SK-N-SH treated with all-trans-retinoic acid at 6 μM for 48 hours (cell line): ENCODE measurements at regions not wholly inside any gene's neighbourhood (a gene's known extent, or its start where the extent isn't known, plus 50 kb on each side); places are given as distances from the start of the nearest gene placed in this dataset.
A peak's percentile ranks its signal among the peaks of the same experiment; 100 is the strongest.

Experiments used
- ATAC-seq: fragments of 200-7000 bp; cut with Tn5 transposase; 3 replicates; pipeline ENCODE4 v1.9.1; 2020; ENCODE audit warnings: mild to moderate bottlenecking, moderate library complexity
- ARNTL ChIP-seq: fragments of 450-650 bp; formaldehyde crosslinking; IDR thresholded peaks from 2 replicates; pipeline ENCODE4 v1.5.0; 2020; ENCODE audit warnings: low read depth, mild to moderate bottlenecking, moderate library complexity, borderline replicate concordance
- BACH2 ChIP-seq: fragments of 250-450 bp; sonication (Bioruptor Pico); IDR thresholded peaks from 2 replicates; pipeline ENCODE4 v1.9.0; 2021; ENCODE audit warnings: mild to moderate bottlenecking, borderline replicate concordance
- CREB5 ChIP-seq: fragments of 250-450 bp; sonication (Bioruptor Pico); IDR thresholded peaks from 2 replicates; pipeline ENCODE4 v1.5.1; 2020; ENCODE audit warnings: low read depth, mild to moderate bottlenecking, moderate library complexity
- ESRRG ChIP-seq: fragments of 250-450 bp; sonication (Bioruptor Pico); IDR thresholded peaks from 2 replicates; pipeline ENCODE4 v1.6.1; 2021; ENCODE audit warnings: mild to moderate bottlenecking
- GLIS3 ChIP-seq: fragments of 250-450 bp; sonication (Bioruptor Pico); IDR thresholded peaks from 2 replicates; pipeline ENCODE4 v1.5.0; 2020; ENCODE audit warnings: mild to moderate bottlenecking, moderate library complexity
- ISL1 ChIP-seq: fragments of 250-450 bp; sonication (Bioruptor Pico); IDR thresholded peaks from 2 replicates; pipeline ENCODE4 v2.1.2; 2022; ENCODE audit warnings: mild to moderate bottlenecking, moderate library complexity
- OSR1 ChIP-seq: fragments of 250-450 bp; sonication (Bioruptor Pico); IDR thresholded peaks from 2 replicates; pipeline ENCODE4 v1.8.0; 2022; ENCODE audit warnings: moderate library complexity, mild to moderate bottlenecking, inconsistent platforms
- PATZ1 ChIP-seq: fragments of 250-450 bp; sonication (Bioruptor Pico); IDR thresholded peaks from 2 replicates; pipeline ENCODE4 v1.8.0; 2020; ENCODE audit warnings: mild to moderate bottlenecking, moderate library complexity, borderline replicate concordance
- POU6F1 ChIP-seq: fragments of 250-450 bp; sonication (Bioruptor Pico); IDR thresholded peaks from 2 replicates; pipeline ENCODE4 v1.8.0; 2021; ENCODE audit warnings: low read depth, mild to moderate bottlenecking, moderate library complexity, borderline replicate concordance
- PPARA ChIP-seq: fragments of 250-450 bp; sonication (Bioruptor Pico); IDR thresholded peaks from 2 replicates; pipeline ENCODE4 v1.5.0; 2020; ENCODE audit warnings: mild to moderate bottlenecking, borderline replicate concordance
- RARB ChIP-seq: fragments of 250-450 bp; sonication (Bioruptor Pico); IDR thresholded peaks from 2 replicates; pipeline ENCODE4 v1.8.0; 2021; ENCODE audit warnings: mild to moderate bottlenecking, moderate library complexity
- SNAI2 ChIP-seq: fragments of 250-450 bp; sonication (Bioruptor Pico); IDR thresholded peaks from 2 replicates; pipeline ENCODE4 v1.5.0; 2020; ENCODE audit warnings: mild to moderate bottlenecking, moderate library complexity
- TCF4 ChIP-seq: fragments of 250-450 bp; sonication (Bioruptor Pico); IDR thresholded peaks from 2 replicates; pipeline ENCODE4 v1.8.0; 2021; ENCODE audit warnings: mild to moderate bottlenecking, moderate library complexity, borderline replicate concordance
- TOX ChIP-seq: fragments of 250-450 bp; sonication (Bioruptor Pico); IDR thresholded peaks from 2 replicates; pipeline ENCODE4 v1.8.0; 2021; ENCODE audit warnings: mild to moderate bottlenecking, moderate library complexity, borderline replicate concordance
- ZC3H10 ChIP-seq: fragments of 250-450 bp; sonication (Bioruptor Pico); IDR thresholded peaks from 2 replicates; pipeline ENCODE4 v1.5.1; 2021; ENCODE audit warnings: mild to moderate bottlenecking, moderate library complexity
- ZFP3 ChIP-seq: fragments of 250-450 bp; sonication (Bioruptor Pico); IDR thresholded peaks from 2 replicates; pipeline ENCODE4 v1.5.0; 2020; ENCODE audit warnings: mild to moderate bottlenecking, moderate library complexity
- ZFP30 ChIP-seq: fragments of 450-650 bp; formaldehyde crosslinking; IDR thresholded peaks from 2 replicates; pipeline ENCODE4 v1.5.0; 2022; ENCODE audit warnings: mild to moderate bottlenecking, moderate library complexity
- ZNF565 ChIP-seq: fragments of 450-650 bp; formaldehyde crosslinking; conservative IDR thresholded peaks from 2 replicates; pipeline ENCODE4 v1.5.0; 2020; ENCODE audit warnings: low read depth, mild to moderate bottlenecking, moderate library complexity
- ZNF70 ChIP-seq: fragments of 450-650 bp; formaldehyde crosslinking; IDR thresholded peaks from 2 replicates; pipeline ENCODE4 v1.5.0; 2020; ENCODE audit warnings: mild to moderate bottlenecking, moderate library complexity
- ZNF8 ChIP-seq: fragments of 450-650 bp; formaldehyde crosslinking; IDR thresholded peaks from 2 replicates; pipeline ENCODE4 v1.5.0; 2020; ENCODE audit warnings: mild to moderate bottlenecking, moderate library complexity

- peak; percentile 81 for ATAC-seq
- TF ChIP-seq PATZ1 (CRISPR knock-in tag): 0 out of 2 replicates have a peak, but pooled peaks have one; percentile 32
- peak; percentile 15 for TF ChIP-seq ISL1
- TF ChIP-seq GLIS3: no peak
- peak; percentile 50; the same call in 1 of the 2 replicates for TF ChIP-seq TOX (CRISPR knock-in tag)
These were observed 84.1 kb upstream of the FNDC3A start for GRCh38 chr13:48891586-48891985.

- peak; percentile 96 for ATAC-seq
These were observed 83.5 kb upstream of the FNDC3A start for GRCh38 chr13:48892053-48892687.

GRCh38 chr13:48892688-48893075, 83.0 kb upstream of the FNDC3A start:
- ATAC-seq: peak; percentile 9; the same call in 2 of the 3 replicates
- TF ChIP-seq ZFP3 (CRISPR knock-in tag): no peak
- TF ChIP-seq ZNF8 (CRISPR knock-in tag): no peak
- no peak for TF ChIP-seq OSR1
- TF ChIP-seq ZFP30 (CRISPR knock-in tag): no peak
- TF ChIP-seq ISL1: no peak
- TF ChIP-seq CREB5: no peak
- TF ChIP-seq PPARA (CRISPR knock-in tag): no peak
- no peak for TF ChIP-seq BACH2
- TF ChIP-seq SNAI2: no peak
- TF ChIP-seq PATZ1 (CRISPR knock-in tag): no peak
- no peak for TF ChIP-seq POU6F1
- TF ChIP-seq ZNF565: no peak
- TF ChIP-seq, all 23 proteins: peak for 0

More at GRCh38 chr13:48892053-48892687, 83.5 kb upstream of the FNDC3A start:
- TF ChIP-seq PATZ1 (CRISPR knock-in tag) (no peak; the same call in 1 of the 2 replicates), TCF4 (CRISPR knock-in tag) (no peak), CREB5 (no peak), ZFP3 (CRISPR knock-in tag) (no peak), ESRRG (CRISPR knock-in tag) (no peak), ZC3H10 (no peak), ARNTL (CRISPR knock-in tag) (no peak), RARB (CRISPR knock-in tag) (no peak), POU6F1 (no peak), ZNF70 (CRISPR knock-in tag) (no peak), ISL1 (peak; percentile 67), TOX (CRISPR knock-in tag) (0 out of 2 replicates have a peak, but pooled peaks have one; percentile 14)
